ENCODE measurements at regions not wholly inside any gene's neighbourhood (a gene's known extent, or its start where the extent isn't known, plus 50 kb on each side); places are given as distances from the start of the nearest gene placed in this dataset.

GRCh38 chr3:124630960-124631359 is 99.3 kb upstream of the UMPS start:
- no peak overlapping the region for H3K27ac ChIP-seq (ENCODE audit: extremely low read length, insufficient read depth, low read length)
- CTCF ChIA-PET (ENCODE audit: low intra/inter-chr PET ratio, low total read pairs): no interaction called here
- in situ Hi-C loops (cut with HindIII; ENCODE audit: extremely low pct_ligation_motif_present, low pct_unique_long_range_greater_than_20kb): no loop called here
- H2AFZ ChIP-seq (ENCODE audit: low read length): no peak overlapping the region
- peaks cover 57% of the 10 kb centered on the region for H3K4me1 ChIP-seq (ENCODE audit: insufficient read depth, low read length)
- no TSS peak for BruUV-seq (replicated peaks)
- POLR2A ChIA-PET: interaction anchor here (1.7 kb wide), 1 partner anchor 11 kb away, joined by 4 read pairs; no protein-coding TSS in a partner anchor
- no peaks in the 10 kb centered on the region for H3K9me3 ChIP-seq (ENCODE audit: low read length)
- WGBS (ENCODE audit: low lambda C conversion rate): 98% methylated on average over 5 of the region's 5 CpGs
- intact Hi-C loops (cut with micrococcal nuclease; ENCODE audit: unreplicated experiment): no loop called here
- TF ChIP-seq POLR2AphosphoS5 (IDR thresholded peaks at IDR 0.05; ENCODE audit: low read depth, low read length) (no peak), HOXA9 (CRISPR knock-in tag; IDR thresholded peaks at IDR 0.05; ENCODE audit: borderline replicate concordance) (no peak), ZXDC (CRISPR knock-in tag; IDR thresholded peaks at IDR 0.05) (no peak), ZNF549 (CRISPR knock-in tag; IDR thresholded peaks at IDR 0.05) (no peak), TCF7L2 (IDR thresholded peaks at IDR 0.05; ENCODE audit: low read depth, low read length) (no peak), ARID4A (CRISPR knock-in tag; IDR thresholded peaks at IDR 0.05; ENCODE audit: borderline replicate concordance) (no peak)
- FAIRE-seq (no peak), ATAC-seq (no peak), DNase-seq (ENCODE audit: low spot score) (no peak)
- H3K9ac ChIP-seq (ENCODE audit: insufficient read depth, low read depth, low read length): no peak overlapping the region
- no peaks in the 10 kb centered on the region for H4K20me1 ChIP-seq (ENCODE audit: insufficient read depth, low read length)
- H3K27me3 ChIP-seq (ENCODE audit: control insufficient read depth in 1 of 2, insufficient read depth in 2 of 2, low read length in 2 of 2): no peaks in the 10 kb centered on the region
- no peak overlapping the region for H3K4me3 ChIP-seq (replicated peaks in 1 of 3; ENCODE audit: insufficient read depth in 1 of 3, low read depth in 2 of 3, low read length in 3 of 3)
- H3K36me3 ChIP-seq (replicated peaks in 1 of 2; ENCODE audit: control insufficient read depth in 1 of 2, insufficient read depth in 2 of 2, low read length in 2 of 2): peaks cover 1 to 20% of the 10 kb centered on the region in 2 experiments; a peak in 3 of 5 replicates
- no peaks in the 10 kb centered on the region for H3K79me2 ChIP-seq (ENCODE audit: insufficient read depth, low read length)
- no peak overlapping the region for H3K4me2 ChIP-seq (ENCODE audit: low read depth, low read length)

Measured in HepG2 (cell line).